HEK293 (cell line): ENCODE measurements at regions not wholly inside any gene's neighbourhood (a gene's known extent, or its start where the extent isn't known, plus 50 kb on each side); places are given as distances from the start of the nearest gene placed in this dataset.

Experiments used
- CTCF ChIA-PET: fragments of 350-600 bp; formaldehyde crosslinking; extraction: SDS; loops from one replicate; lab custom pipeline; 2021; ENCODE audit warnings: antibody characterized with exemption; lab: Yijun Ruan, JAX
- POLR2A ChIA-PET: fragments of 300-600 bp; formaldehyde crosslinking; extraction: SDS; loops from one replicate; lab custom pipeline; 2020; ENCODE audit warnings: antibody characterized with exemption, inconsistent platforms; lab: Yijun Ruan, JAX
- H3K27ac ChIP-seq: fragments of 200-500 bp; sonication (Bioruptor generic); 2 replicates; pipeline ENCODE4 v1.5.1; 2014; ENCODE audit warnings: low read depth, low read length, control low read depth, inconsistent platforms; ENCODE audit errors: extremely low read depth
- H3K36me3 ChIP-seq, 2 experiments: fragments of 200-500 bp in 1 of 2; sonication (Bioruptor generic) in 1 of 2; 1 replicate in 1 of 2; 2 replicates in 1 of 2; pipeline ENCODE4 v1.5.1; 2014 to 2017; ENCODE audit warnings: inconsistent platforms in 2 of 2, low read length in 2 of 2; ENCODE audit not compliant: control insufficient read depth in 2 of 2, insufficient read depth in 1 of 2
- H3K4me1 ChIP-seq: fragments of 200-500 bp; sonication (Bioruptor generic); 2 replicates; pipeline ENCODE4 v1.5.1; 2014; ENCODE audit warnings: mild to moderate bottlenecking, low read length, inconsistent platforms; ENCODE audit not compliant: control insufficient read depth, insufficient read depth
- H3K4me3 ChIP-seq: 2 replicates; pipeline ENCODE4 v1.5.1; 2011; ENCODE audit warnings: low read depth, mild to moderate bottlenecking, control low read depth, low read length, moderate library complexity
- H3K9me3 ChIP-seq: fragments of 200-500 bp; sonication (Bioruptor generic); 2 replicates; pipeline ENCODE4 v1.5.1; 2014; ENCODE audit warnings: low read depth, low read length, inconsistent platforms; ENCODE audit not compliant: control insufficient read depth, insufficient read depth
- GFI1B ChIP-seq: fragments of 450-650 bp; formaldehyde crosslinking; IDR thresholded peaks from 2 replicates; pipeline ENCODE4 v1.5.1; 2016; ENCODE audit warnings: missing biosample characterization, missing genetic modification characterization
- MEIS1 ChIP-seq: sonication (generic); formaldehyde crosslinking; IDR thresholded peaks from 2 replicates; pipeline ENCODE4 v1.8.1; 2022; ENCODE audit warnings: missing genetic modification reagents, mild to moderate bottlenecking, borderline replicate concordance
- TRIM28 ChIP-seq: IDR thresholded peaks from 2 replicates; pipeline ENCODE4 v1.6.1; 2011; ENCODE audit warnings: low read length, control low read depth, borderline replicate concordance
- ZBTB11 ChIP-seq: fragments of 450-650 bp; formaldehyde crosslinking; conservative IDR thresholded peaks from 2 replicates; pipeline ENCODE4 v1.5.1; 2016; ENCODE audit warnings: low read depth, missing biosample characterization, missing genetic modification characterization
- ZBTB17 ChIP-seq: fragments of 450-650 bp; formaldehyde crosslinking; IDR thresholded peaks from 2 replicates; pipeline ENCODE4 v1.5.1; 2016; ENCODE audit warnings: missing biosample characterization, missing genetic modification characterization
- ZIC2 ChIP-seq: fragments of 450-650 bp; formaldehyde crosslinking; IDR thresholded peaks from 2 replicates; pipeline ENCODE4 v1.5.1; 2016; ENCODE audit warnings: missing biosample characterization, missing genetic modification characterization
- ZNF10 ChIP-seq: fragments of 450-650 bp; formaldehyde crosslinking; IDR thresholded peaks from 2 replicates; pipeline ENCODE4 v1.5.1; 2017; ENCODE audit warnings: missing biosample characterization, missing genetic modification characterization
- ZNF132 ChIP-seq: fragments of 450-650 bp; formaldehyde crosslinking; IDR thresholded peaks from 2 replicates; pipeline ENCODE4 v1.5.1; 2017; ENCODE audit warnings: missing biosample characterization, missing genetic modification characterization, borderline replicate concordance
- ZNF140 ChIP-seq: fragments of 450-650 bp; formaldehyde crosslinking; IDR thresholded peaks from 2 replicates; pipeline ENCODE4 v1.5.1; 2016; ENCODE audit warnings: missing biosample characterization, missing genetic modification characterization
- ZNF16 ChIP-seq: fragments of 450-650 bp; formaldehyde crosslinking; IDR thresholded peaks from 2 replicates; pipeline ENCODE4 v1.5.1; 2016; ENCODE audit warnings: low read depth, missing biosample characterization, missing genetic modification characterization
- ZNF174 ChIP-seq: fragments of 450-650 bp; formaldehyde crosslinking; IDR thresholded peaks from 2 replicates; pipeline ENCODE4 v1.5.0; 2017; ENCODE audit warnings: missing biosample characterization, mild to moderate bottlenecking, missing genetic modification characterization
- ZNF266 ChIP-seq: fragments of 450-650 bp; formaldehyde crosslinking; IDR thresholded peaks from 2 replicates; pipeline ENCODE4 v1.5.1; 2016; ENCODE audit warnings: missing biosample characterization, missing genetic modification characterization, low read depth
- ZNF350 ChIP-seq: fragments of 450-650 bp; formaldehyde crosslinking; IDR thresholded peaks from 2 replicates; pipeline ENCODE4 v1.5.0; 2017; ENCODE audit warnings: missing biosample characterization, mild to moderate bottlenecking, missing genetic modification characterization
- ZNF473 ChIP-seq: fragments of 450-650 bp; formaldehyde crosslinking; IDR thresholded peaks from 2 replicates; pipeline ENCODE4 v1.5.1; 2017; ENCODE audit warnings: missing biosample characterization, missing genetic modification characterization
- ZNF501 ChIP-seq: fragments of 450-650 bp; formaldehyde crosslinking; IDR thresholded peaks from 2 replicates; pipeline ENCODE4 v1.5.1; 2016; ENCODE audit warnings: missing biosample characterization, missing genetic modification characterization
- ZNF514 ChIP-seq: fragments of 450-650 bp; formaldehyde crosslinking; IDR thresholded peaks from 2 replicates; pipeline ENCODE4 v1.5.1; 2016; ENCODE audit warnings: missing biosample characterization, missing genetic modification characterization
- ZNF561 ChIP-seq: fragments of 450-650 bp; IDR thresholded peaks from 2 replicates; pipeline ENCODE4 v1.5.1; 2018; ENCODE audit warnings: missing biosample characterization, missing genetic modification characterization, borderline replicate concordance
- ZNF585B ChIP-seq: fragments of 450-650 bp; formaldehyde crosslinking; IDR thresholded peaks from 2 replicates; pipeline ENCODE4 v1.5.1; 2016; ENCODE audit warnings: missing biosample characterization, missing genetic modification characterization
- ZNF600 ChIP-seq: fragments of 450-650 bp; formaldehyde crosslinking; IDR thresholded peaks from 2 replicates; pipeline ENCODE4 v1.5.1; 2016; ENCODE audit warnings: missing biosample characterization, missing genetic modification characterization
- ZNF677 ChIP-seq: fragments of 450-650 bp; IDR thresholded peaks from 2 replicates; pipeline ENCODE4 v1.5.0; 2018; ENCODE audit warnings: missing biosample characterization, mild to moderate bottlenecking, missing genetic modification characterization, moderate library complexity
- ZNF704 ChIP-seq: fragments of 450-650 bp; formaldehyde crosslinking; IDR thresholded peaks from 2 replicates; pipeline ENCODE4 v1.5.1; 2016; ENCODE audit warnings: missing biosample characterization, missing genetic modification characterization
- ZNF707 ChIP-seq: fragments of 450-650 bp; formaldehyde crosslinking; IDR thresholded peaks from 2 replicates; pipeline ENCODE4 v1.5.1; 2016; ENCODE audit warnings: missing biosample characterization, missing genetic modification characterization
- ZNF76 ChIP-seq: fragments of 450-650 bp; formaldehyde crosslinking; IDR thresholded peaks from 2 replicates; pipeline ENCODE4; 2016; ENCODE audit warnings: low read depth, missing biosample characterization, missing genetic modification characterization, borderline replicate concordance
- TF ChIP-seq, protein P1 (sequence below): fragments of 450-650 bp; formaldehyde crosslinking; IDR thresholded peaks from 2 replicates; pipeline ENCODE4 v1.5.1; 2016; ENCODE audit warnings: missing biosample characterization, missing genetic modification characterization
- TF ChIP-seq, protein P2 (sequence below): fragments of 450-650 bp; formaldehyde crosslinking; IDR thresholded peaks from 2 replicates; pipeline ENCODE4 v1.5.1; 2016; ENCODE audit warnings: missing biosample characterization, missing genetic modification characterization

DNA sequence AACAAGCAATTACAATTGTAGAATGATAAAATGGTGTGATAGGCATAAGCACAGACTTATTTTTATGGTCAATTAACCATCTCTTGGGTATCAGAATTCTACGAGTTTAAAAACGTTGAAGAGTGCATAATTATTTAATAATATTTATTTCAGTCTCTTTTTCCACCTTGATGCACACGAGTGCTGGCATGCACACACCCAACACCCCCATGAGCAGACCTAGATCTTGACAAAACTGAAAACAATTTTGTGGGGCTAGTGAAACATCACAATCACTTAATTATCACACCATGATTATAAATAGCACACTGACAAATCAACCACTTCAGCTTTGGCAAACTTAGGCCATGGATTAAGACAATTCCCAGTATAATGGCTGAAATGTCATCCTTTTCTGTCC, 61.0 kb upstream of the RFC3 start:
- CTCF ChIA-PET: no interaction called here

DNA sequence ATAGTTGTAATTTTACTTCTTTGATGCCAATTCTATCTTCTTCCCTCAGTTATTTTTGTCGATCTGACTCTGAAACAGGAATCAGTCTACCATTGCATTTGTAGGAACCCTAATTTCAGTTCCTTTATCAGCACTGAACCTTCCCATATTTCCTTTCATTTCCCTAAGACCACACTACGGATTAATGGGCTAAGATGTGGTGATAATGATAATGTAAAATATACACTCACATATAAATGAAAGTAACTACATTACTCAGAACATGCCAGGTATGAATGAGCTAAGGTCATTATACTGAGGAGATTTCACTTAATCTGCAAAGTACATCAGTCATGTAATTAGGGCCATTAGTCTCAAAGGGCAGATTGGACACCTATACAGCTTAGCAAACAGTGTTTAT, 60.2 kb upstream of the RFC3 start:
- CTCF ChIA-PET: no interaction called here
- no peak overlapping the region for H3K27ac ChIP-seq

More for the DNA sequence above, 61.0 kb upstream of the RFC3 start:
- Histone ChIP-seq H3K4me1 (no peaks in the 10 kb centered on the region), H3K36me3 (no peaks in the 10 kb centered on the region), H3K4me3 (no peak overlapping the region)
- TF ChIP-seq ZNF266 (tag by site-specific recombination) (no peak), ZNF76 (tag by site-specific recombination) (no peak), ZNF174 (tag by site-specific recombination) (no peak)
- TF ChIP-seq, all 188 proteins: peak for 0
- POLR2A ChIA-PET: no interaction called here
- no peak overlapping the region for H3K27ac ChIP-seq
- no peaks in the 10 kb centered on the region for H3K9me3 ChIP-seq

GRCh38 chr13:33758113-33758512, 59.8 kb upstream of the RFC3 start:
- no peak overlapping the region for H3K4me3 ChIP-seq
- CTCF ChIA-PET: no interaction called here
- POLR2A ChIA-PET: no interaction called here

More for the DNA sequence above, 60.2 kb upstream of the RFC3 start:
- H3K4me3 ChIP-seq: no peak overlapping the region
- H3K36me3 ChIP-seq: no peaks in the 10 kb centered on the region
- no peaks in the 10 kb centered on the region for H3K4me1 ChIP-seq
- H3K9me3 ChIP-seq: no peaks in the 10 kb centered on the region
- no peak for TF ChIP-seq ZNF501 (tag by site-specific recombination)
- no peak for TF ChIP-seq ZNF10 (tag by site-specific recombination)
- TF ChIP-seq GFI1B: no peak
- no peak for TF ChIP-seq ZNF514 (tag by site-specific recombination)
- TF ChIP-seq ZNF350 (tag by site-specific recombination): no peak
- TF ChIP-seq, protein P1, sequence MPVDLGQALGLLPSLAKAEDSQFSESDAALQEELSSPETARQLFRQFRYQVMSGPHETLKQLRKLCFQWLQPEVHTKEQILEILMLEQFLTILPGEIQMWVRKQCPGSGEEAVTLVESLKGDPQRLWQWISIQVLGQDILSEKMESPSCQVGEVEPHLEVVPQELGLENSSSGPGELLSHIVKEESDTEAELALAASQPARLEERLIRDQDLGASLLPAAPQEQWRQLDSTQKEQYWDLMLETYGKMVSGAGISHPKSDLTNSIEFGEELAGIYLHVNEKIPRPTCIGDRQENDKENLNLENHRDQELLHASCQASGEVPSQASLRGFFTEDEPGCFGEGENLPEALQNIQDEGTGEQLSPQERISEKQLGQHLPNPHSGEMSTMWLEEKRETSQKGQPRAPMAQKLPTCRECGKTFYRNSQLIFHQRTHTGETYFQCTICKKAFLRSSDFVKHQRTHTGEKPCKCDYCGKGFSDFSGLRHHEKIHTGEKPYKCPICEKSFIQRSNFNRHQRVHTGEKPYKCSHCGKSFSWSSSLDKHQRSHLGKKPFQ (tag by site-specific recombination): no peak
- TF ChIP-seq ZNF677 (tag by site-specific recombination): no peak
- no peak for TF ChIP-seq ZNF704 (tag by site-specific recombination)
- POLR2A ChIA-PET: no interaction called here

More at GRCh38 chr13:33758113-33758512, 59.8 kb upstream of the RFC3 start:
- no peaks in the 10 kb centered on the region for H3K4me1 ChIP-seq
- H3K9me3 ChIP-seq: no peaks in the 10 kb centered on the region
- TF ChIP-seq TRIM28 (no peak), ZNF140 (tag by site-specific recombination) (no peak), ZNF585B (tag by site-specific recombination) (no peak), ZNF16 (tag by site-specific recombination) (no peak), ZNF132 (tag by site-specific recombination) (no peak), ZNF707 (tag by site-specific recombination) (no peak), ZNF600 (tag by site-specific recombination) (no peak), ZBTB17 (tag by site-specific recombination) (no peak), ZBTB11 (tag by site-specific recombination) (no peak), MEIS1 (CRISPR knock-in tag) (no peak), ZIC2 (tag by site-specific recombination) (no peak), ZNF473 (tag by site-specific recombination) (no peak), ZNF677 (tag by site-specific recombination) (no peak), ZNF561 (tag by site-specific recombination) (no peak)
- TF ChIP-seq, protein P2, sequence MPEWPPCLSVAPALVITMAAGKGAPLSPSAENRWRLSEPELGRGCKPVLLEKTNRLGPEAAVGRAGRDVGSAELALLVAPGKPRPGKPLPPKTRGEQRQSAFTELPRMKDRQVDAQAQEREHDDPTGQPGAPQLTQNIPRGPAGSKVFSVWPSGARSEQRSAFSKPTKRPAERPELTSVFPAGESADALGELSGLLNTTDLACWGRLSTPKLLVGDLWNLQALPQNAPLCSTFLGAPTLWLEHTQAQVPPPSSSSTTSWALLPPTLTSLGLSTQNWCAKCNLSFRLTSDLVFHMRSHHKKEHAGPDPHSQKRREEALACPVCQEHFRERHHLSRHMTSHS: no peak
- H3K27ac ChIP-seq: no peak overlapping the region
- no peaks in the 10 kb centered on the region for H3K36me3 ChIP-seq
